LNCaP clone FGC (cell line): ENCODE measurements at regions not wholly inside any gene's neighbourhood (a gene's known extent, or its start where the extent isn't known, plus 50 kb on each side); places are given as distances from the start of the nearest gene placed in this dataset.

Experiments used
- DNase-seq: peaks from one replicate; pipeline ENCODE4 v3.0.0-alpha.2; 2011; ENCODE audit warnings: low read depth
- H3K4me3 ChIP-seq: 2 replicates; pipeline ENCODE4 v1.5.1; 2011; ENCODE audit warnings: mild to moderate bottlenecking, low read depth, low read length, control low read depth
- TF ChIP-seq, protein P1 (sequence below): IDR thresholded peaks from 2 replicates; pipeline ENCODE4 v1.5.1; 2012; ENCODE audit warnings: mild to moderate bottlenecking; ENCODE audit not compliant: control insufficient read depth, insufficient read depth; ENCODE audit errors: extremely low read depth

GRCh38 chr5:54741711-54742110 lies 224.2 kb downstream of the SNX18 start:
- DNase-seq: no peak
- no peak overlapping the region for H3K4me3 ChIP-seq
- TF ChIP-seq, protein P1, sequence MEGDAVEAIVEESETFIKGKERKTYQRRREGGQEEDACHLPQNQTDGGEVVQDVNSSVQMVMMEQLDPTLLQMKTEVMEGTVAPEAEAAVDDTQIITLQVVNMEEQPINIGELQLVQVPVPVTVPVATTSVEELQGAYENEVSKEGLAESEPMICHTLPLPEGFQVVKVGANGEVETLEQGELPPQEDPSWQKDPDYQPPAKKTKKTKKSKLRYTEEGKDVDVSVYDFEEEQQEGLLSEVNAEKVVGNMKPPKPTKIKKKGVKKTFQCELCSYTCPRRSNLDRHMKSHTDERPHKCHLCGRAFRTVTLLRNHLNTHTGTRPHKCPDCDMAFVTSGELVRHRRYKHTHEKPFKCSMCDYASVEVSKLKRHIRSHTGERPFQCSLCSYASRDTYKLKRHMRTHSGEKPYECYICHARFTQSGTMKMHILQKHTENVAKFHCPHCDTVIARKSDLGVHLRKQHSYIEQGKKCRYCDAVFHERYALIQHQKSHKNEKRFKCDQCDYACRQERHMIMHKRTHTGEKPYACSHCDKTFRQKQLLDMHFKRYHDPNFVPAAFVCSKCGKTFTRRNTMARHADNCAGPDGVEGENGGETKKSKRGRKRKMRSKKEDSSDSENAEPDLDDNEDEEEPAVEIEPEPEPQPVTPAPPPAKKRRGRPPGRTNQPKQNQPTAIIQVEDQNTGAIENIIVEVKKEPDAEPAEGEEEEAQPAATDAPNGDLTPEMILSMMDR: no peak

DNA sequence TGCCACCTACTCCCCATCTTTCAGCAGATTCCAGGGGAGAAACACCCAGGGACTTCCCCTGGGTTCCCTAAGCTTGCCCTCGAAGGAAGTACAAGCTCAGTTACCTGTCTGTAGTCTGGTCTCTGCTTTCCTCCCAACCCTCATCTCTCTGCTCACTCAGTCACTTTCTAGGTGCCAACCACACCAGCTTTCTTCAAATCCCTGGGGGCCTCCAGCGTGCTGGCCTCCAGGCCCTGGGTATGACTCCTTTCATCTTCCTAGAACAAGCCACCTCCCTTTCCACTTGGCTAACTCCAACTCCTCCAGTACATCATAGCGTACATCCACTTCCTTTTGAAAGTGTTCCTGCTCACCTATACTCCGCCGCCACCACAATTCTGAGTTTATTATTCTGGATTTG lies 222.6 kb downstream of the SNX18 start:
- DNase-seq: no peak
- no peak overlapping the region for H3K4me3 ChIP-seq
- TF ChIP-seq, protein P1: no peak

DNA sequence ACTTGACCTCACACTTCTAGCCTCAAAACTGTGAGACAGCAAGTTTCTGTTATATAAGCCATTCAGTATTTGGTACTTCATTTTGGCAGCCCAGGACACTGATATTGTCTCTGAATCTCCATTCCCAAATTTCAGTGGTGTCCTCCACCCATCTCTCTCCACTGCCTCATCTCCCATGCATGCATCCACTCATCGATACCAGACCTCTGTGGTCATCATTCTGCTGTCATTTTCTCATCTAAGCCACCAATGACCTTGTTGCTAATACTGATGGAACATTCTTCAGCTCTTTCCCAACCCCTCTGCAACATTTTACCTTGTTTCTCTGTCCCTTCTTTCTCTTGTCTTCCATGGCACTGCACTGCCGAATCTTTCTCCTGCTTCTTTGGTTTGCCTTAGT lies 221.8 kb downstream of the SNX18 start:
- no peak for DNase-seq
- TF ChIP-seq, protein P1: no peak
- H3K4me3 ChIP-seq: no peak overlapping the region

- H3K4me3 ChIP-seq: no peak overlapping the region
- DNase-seq: no peak
- TF ChIP-seq, protein P1: no peak
Measured at GRCh38 chr5:54738973-54739367, 221.4 kb downstream of the SNX18 start.

GRCh38 chr5:54738118-54738972 lies 220.8 kb downstream of the SNX18 start:
- H3K4me3 ChIP-seq: no peak overlapping the region
- DNase-seq: no peak
- TF ChIP-seq, protein P1: no peak

GRCh38 chr5:54736003-54736797 lies 218.6 kb downstream of the SNX18 start:
- no peak overlapping the region for H3K4me3 ChIP-seq
- DNase-seq: no peak
- TF ChIP-seq, protein P1: no peak
